Astrocyte of the cerebellum (primary cell): ENCODE measurements at regions not wholly inside any gene's neighbourhood (a gene's known extent, or its start where the extent isn't known, plus 50 kb on each side); places are given as distances from the start of the nearest gene placed in this dataset.

ENCODE experiments used
- DNase-seq: peaks from one replicate; pipeline ENCODE4 v3.0.0-alpha.2; 2011; ENCODE audit warnings: low read depth
- H3K4me3 ChIP-seq: 2 replicates; pipeline ENCODE4 v1.5.1; 2011; ENCODE audit warnings: mild to moderate bottlenecking, low read depth, low read length, moderate library complexity
- in situ Hi-C: cut with HindIII; loops from 2 replicates; pipeline ENCODE4 v1.10.0; 2017; ENCODE audit warnings: low sequenced_read_pairs
- TF ChIP-seq, protein P1 (sequence below): IDR thresholded peaks from 2 replicates; pipeline ENCODE4 v1.5.1; 2012; ENCODE audit warnings: low read length, low read depth, moderate library complexity, mild to moderate bottlenecking; ENCODE audit errors: missing control alignments

GRCh38 chr1:173300061-173301044 lies 93.2 kb upstream of the TNFSF4 start:
- in situ Hi-C loops: no loop called here

DNA sequence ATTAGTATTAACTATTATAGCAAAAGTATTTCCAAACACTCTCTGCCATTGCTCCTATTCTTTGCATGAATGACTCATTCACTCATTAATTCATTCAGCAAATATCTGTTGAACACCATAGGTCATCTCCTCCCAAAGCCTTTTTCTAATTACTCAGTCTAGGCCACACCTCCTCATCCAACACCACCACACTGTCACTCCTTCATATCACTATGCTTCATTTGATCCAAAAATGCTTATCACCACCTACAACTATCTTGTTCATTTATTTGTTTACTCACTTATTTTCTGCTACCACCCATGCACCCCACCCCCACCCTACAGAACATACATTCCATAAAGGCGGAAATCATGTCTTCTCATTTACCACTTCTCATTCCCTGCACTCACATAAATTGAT lies 94.4 kb upstream of the TNFSF4 start:
- TF ChIP-seq, protein P1, sequence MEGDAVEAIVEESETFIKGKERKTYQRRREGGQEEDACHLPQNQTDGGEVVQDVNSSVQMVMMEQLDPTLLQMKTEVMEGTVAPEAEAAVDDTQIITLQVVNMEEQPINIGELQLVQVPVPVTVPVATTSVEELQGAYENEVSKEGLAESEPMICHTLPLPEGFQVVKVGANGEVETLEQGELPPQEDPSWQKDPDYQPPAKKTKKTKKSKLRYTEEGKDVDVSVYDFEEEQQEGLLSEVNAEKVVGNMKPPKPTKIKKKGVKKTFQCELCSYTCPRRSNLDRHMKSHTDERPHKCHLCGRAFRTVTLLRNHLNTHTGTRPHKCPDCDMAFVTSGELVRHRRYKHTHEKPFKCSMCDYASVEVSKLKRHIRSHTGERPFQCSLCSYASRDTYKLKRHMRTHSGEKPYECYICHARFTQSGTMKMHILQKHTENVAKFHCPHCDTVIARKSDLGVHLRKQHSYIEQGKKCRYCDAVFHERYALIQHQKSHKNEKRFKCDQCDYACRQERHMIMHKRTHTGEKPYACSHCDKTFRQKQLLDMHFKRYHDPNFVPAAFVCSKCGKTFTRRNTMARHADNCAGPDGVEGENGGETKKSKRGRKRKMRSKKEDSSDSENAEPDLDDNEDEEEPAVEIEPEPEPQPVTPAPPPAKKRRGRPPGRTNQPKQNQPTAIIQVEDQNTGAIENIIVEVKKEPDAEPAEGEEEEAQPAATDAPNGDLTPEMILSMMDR: no peak
- no peak overlapping the region for H3K4me3 ChIP-seq
- in situ Hi-C loops: no loop called here
- DNase-seq: no peak

More at GRCh38 chr1:173300061-173301044, 93.2 kb upstream of the TNFSF4 start:
- H3K4me3 ChIP-seq: no peak overlapping the region
- TF ChIP-seq, protein P1: no peak
- no peak for DNase-seq

DNA sequence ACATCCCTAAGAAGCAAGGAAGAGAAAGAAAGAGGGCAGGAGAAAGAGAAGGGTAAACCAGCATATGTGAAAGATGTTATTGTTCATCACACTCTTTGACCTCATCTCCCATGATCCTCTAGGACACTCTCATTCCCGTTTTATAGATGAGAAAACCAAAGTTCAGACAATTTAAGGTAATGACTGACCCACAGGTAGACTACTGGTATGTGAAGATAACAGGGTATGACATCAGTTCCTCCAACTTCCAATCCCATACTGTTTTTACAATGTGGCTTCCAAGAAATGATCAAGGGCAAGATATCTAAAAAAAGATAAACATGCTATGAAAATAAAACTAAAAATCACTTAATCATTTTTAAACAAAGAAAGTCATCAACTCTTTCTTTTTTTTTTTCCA lies 95.2 kb upstream of the TNFSF4 start:
- in situ Hi-C loops: no loop called here
- DNase-seq: no peak
- H3K4me3 ChIP-seq: no peak overlapping the region
- TF ChIP-seq, protein P1: no peak

- DNase-seq: no peak
- TF ChIP-seq, protein P1: no peak
- in situ Hi-C loops: no loop called here
- H3K4me3 ChIP-seq: no peak overlapping the region
These were observed 96.0 kb upstream of the TNFSF4 start for GRCh38 chr1:173302890-173303829.

GRCh38 chr1:173303984-173304383 lies 96.9 kb upstream of the TNFSF4 start:
- in situ Hi-C loops: no loop called here
- DNase-seq: no peak
- TF ChIP-seq, protein P1: no peak
- no peak overlapping the region for H3K4me3 ChIP-seq

- in situ Hi-C loops: no loop called here
- DNase-seq: no peak
- TF ChIP-seq, protein P1: no peak
- no peak overlapping the region for H3K4me3 ChIP-seq
These were observed 97.5 kb upstream of the TNFSF4 start for GRCh38 chr1:173304529-173305227.
